OCI-LY3 (cell line): ENCODE measurements at regions not wholly inside any gene's neighbourhood (a gene's known extent, or its start where the extent isn't known, plus 50 kb on each side); places are given as distances from the start of the nearest gene placed in this dataset.

Source experiments
- EZH2phosphoT487 ChIP-seq: fragments of 200-600 bp; shearing (Covaris generic); IDR thresholded peaks from 2 replicates; pipeline ENCODE4 v1.6.1; 2018; ENCODE audit warnings: antibody characterized with exemption, mixed run types, low read depth
- TF ChIP-seq, protein P1 (sequence below): fragments of 200-600, 300-600 bp; sonication (generic); IDR thresholded peaks from 2 replicates; pipeline ENCODE4 v1.5.1; 2014; ENCODE audit warnings: antibody characterized with exemption, low read length, low read depth

DNA sequence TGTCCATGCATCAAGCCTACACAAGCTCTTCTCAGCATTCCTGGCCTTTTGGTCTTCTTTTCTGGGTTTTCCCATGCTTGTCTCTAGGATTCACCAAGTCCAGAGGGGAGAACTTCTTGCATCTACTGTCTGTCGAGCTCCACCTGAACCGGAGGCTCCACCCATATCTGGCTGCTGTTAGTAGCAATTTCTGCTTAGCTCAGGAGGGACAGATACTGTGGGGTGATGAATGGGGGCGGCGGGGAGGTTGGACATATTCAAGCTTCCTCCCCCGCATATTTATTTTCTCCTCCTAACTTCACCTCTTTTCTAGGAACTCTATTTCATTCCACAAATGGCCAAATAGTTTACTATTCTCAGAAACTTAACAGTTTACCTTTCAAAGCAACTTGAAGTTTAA, 163.5 kb downstream of the PTH2R start:
- TF ChIP-seq, protein P1, sequence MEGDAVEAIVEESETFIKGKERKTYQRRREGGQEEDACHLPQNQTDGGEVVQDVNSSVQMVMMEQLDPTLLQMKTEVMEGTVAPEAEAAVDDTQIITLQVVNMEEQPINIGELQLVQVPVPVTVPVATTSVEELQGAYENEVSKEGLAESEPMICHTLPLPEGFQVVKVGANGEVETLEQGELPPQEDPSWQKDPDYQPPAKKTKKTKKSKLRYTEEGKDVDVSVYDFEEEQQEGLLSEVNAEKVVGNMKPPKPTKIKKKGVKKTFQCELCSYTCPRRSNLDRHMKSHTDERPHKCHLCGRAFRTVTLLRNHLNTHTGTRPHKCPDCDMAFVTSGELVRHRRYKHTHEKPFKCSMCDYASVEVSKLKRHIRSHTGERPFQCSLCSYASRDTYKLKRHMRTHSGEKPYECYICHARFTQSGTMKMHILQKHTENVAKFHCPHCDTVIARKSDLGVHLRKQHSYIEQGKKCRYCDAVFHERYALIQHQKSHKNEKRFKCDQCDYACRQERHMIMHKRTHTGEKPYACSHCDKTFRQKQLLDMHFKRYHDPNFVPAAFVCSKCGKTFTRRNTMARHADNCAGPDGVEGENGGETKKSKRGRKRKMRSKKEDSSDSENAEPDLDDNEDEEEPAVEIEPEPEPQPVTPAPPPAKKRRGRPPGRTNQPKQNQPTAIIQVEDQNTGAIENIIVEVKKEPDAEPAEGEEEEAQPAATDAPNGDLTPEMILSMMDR = no peak
- TF ChIP-seq EZH2phosphoT487 = no peak
